HG03139 (cell line): ENCODE measurements at regions not wholly inside any gene's neighbourhood (a gene's known extent, or its start where the extent isn't known, plus 50 kb on each side); places are given as distances from the start of the nearest gene placed in this dataset.

Experiments used
- ATAC-seq: cut with Tn5 transposase; IDR thresholded peaks from one replicate; pipeline ENCODE4 v1.9.1; 2021; ENCODE audit not compliant: unreplicated experiment

DNA sequence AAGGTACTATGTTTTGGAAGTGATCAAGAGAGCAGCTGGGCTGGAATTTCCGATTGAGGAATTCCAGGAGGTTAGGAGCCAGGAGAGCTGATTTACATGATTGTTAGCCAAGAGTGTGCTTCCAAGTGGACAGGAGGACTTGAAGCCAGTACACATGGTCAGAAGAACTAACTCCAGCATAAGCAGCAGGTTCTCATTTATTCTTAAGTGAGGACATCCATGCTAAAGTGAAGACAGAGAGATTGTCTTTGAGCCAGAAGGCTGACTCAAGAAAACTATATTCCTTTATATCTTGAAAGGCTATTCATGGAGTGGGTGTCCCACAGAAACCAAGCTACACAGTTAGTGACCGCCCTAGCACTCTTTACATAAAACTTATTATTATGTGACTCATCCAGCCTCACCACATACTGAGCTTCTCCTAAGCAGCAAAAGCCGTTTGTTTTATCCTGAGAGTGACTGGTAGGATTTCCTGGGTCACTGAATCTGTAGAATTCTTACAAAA, 56.7 kb upstream of the SEMA3A start:
- ATAC-seq: no peak

DNA sequence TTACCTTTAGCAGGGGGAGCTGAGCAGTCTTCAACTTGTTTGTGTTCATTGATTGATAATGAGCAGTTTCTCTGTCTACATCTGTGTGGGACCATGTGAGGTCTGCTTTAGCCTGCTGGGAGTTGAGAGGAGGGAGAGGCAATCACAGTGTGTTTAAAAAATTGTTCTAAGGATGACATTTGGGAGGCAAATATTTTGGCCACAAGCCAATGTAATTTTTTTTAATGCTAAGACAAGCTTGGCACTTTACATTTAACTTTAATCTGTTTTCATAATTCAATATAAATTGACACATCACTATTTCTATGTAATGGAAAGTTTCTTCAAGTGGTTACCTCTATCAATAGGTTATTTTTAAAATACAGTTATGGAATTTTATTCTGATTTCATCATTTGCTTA, 55.9 kb upstream of the SEMA3A start:
- no peak for ATAC-seq

DNA sequence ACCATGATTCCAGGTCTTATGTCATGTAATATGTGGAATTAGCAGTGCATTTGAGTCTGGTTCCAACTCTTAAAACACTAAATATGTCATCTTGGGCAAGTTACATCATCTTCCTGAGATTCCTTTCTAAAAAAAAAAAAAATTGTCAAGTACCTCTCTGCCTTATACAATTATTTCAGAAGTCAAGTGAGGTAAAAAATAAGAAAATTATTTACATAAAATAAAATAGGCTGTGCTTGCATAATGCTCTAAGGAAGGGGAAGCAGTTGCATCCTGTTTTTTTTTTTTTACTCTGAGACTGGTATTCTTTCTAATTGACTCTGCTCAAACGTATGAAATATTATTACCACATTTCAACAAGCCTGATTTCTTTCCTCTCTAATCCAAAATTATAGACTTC, 55.1 kb upstream of the SEMA3A start:
- ATAC-seq: no peak

DNA sequence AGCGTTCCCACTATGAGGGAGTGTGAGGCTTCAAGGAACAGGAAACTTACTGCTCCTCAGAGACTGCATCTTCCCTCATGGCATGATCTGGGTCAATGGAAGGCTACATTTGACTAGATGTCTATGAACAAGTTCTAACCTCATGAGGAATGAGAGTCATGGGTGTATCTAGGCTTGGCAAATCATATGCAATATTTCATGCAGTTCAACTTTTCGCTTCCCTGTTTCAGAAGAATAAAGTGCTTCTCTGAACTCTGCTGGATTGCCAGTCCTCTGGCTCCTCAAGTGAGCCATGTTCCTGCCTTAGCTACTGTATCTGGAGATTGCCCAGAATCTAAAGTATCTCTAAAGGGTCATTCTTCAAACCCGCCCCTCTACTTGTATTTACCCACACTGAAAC, 54.3 kb upstream of the SEMA3A start:
- no peak for ATAC-seq

DNA sequence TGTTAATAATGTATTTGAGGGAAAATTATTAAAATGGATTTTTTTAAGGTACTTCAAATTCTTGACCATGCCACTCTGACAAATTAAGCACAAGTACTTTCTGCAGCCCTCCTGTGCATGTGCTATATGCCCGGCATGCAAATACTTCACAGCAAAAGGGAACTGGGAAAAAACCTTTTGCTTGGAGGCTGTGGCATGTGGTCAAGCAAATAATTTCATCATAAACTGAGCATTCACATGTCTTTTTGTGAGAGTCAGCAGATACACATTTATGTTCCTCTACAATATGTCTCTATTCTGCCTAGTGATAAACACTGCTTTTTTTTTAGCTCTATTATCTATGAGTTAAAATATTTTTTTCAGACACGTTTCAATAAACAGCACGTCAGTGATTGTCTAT, 53.7 kb upstream of the SEMA3A start:
- no peak for ATAC-seq

DNA sequence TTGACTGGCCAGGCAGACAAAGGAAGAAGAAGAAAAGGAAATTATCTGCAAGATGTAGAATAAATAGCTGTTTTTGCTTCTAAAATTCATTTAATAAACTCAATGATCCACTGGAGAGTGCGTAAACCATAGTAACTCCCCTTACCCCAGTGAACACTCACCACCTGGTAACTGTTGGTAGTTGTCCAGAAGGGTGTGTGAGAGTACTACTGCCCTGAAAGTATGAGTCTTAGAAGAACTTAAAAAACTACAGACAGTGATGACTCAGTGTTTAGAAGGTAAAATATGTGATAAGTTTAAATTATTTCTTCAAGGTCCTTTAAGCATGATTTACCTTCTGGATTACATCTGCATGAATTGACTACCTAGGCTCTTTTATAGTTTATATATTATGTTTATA, 53.0 kb upstream of the SEMA3A start:
- ATAC-seq: no peak

DNA sequence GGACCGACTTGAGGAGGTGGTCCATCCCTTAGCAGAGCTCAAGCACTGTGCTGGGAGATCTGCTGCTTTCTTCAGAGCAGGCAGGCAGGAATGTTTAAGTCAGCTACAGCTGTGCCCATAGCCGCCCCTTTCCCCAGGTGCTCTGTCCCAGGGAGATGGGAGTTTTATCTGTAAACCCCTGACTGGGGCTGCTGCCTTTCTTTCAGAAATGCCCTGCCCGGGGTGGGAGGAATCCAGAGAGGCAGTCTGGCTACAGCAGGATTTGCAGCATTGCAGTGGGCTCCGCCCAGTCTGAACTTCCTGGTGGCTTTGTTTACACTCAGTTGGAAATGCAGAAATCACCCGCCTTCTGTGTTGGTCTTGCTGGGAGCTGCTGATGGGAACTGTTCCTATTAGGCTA, 51.2 kb upstream of the SEMA3A start:
- ATAC-seq: no peak
